GM19438 (cell line): ENCODE measurements at regions not wholly inside any gene's neighbourhood (a gene's known extent, or its start where the extent isn't known, plus 50 kb on each side); places are given as distances from the start of the nearest gene placed in this dataset.
"Not testable (repeated sequence)": the region's sequence is repeated elsewhere in the genome, so short reads cannot be mapped to it uniquely, and the experiment has no call there.

ENCODE experiments used
- ATAC-seq: cut with Tn5 transposase; IDR thresholded peaks from one replicate; pipeline ENCODE4 v1.9.1; 2021; ENCODE audit warnings: low read depth; ENCODE audit not compliant: unreplicated experiment

- not testable (repeated sequence) for ATAC-seq
Measured at GRCh38 chr1:206403612-206404307, 66.5 kb upstream of the IKBKE start.

GRCh38 chr1:206404309-206405027 is 65.8 kb upstream of the IKBKE start:
- not testable (repeated sequence) for ATAC-seq

GRCh38 chr1:206405282-206405681 is 65.0 kb upstream of the IKBKE start:
- not testable (repeated sequence) for ATAC-seq

- not testable (repeated sequence) for ATAC-seq
Measured at GRCh38 chr1:206408371-206409288, 61.6 kb upstream of the IKBKE start.

GRCh38 chr1:206411321-206411720 is 59.0 kb upstream of the IKBKE start:
- ATAC-seq: no peak

- ATAC-seq: no peak
Measured at GRCh38 chr1:206415942-206416341, 54.3 kb upstream of the IKBKE start.

GRCh38 chr1:206417774-206418614 is 52.3 kb upstream of the IKBKE start:
- no peak for ATAC-seq

- ATAC-seq: no peak
Measured at GRCh38 chr1:206419250-206419649, 51.0 kb upstream of the IKBKE start.

GRCh38 chr1:206419783-206420182 is 50.5 kb upstream of the IKBKE start:
- ATAC-seq: no peak

GRCh38 chr1:206420471-206420870 is 49.8 kb upstream of the IKBKE start:
- ATAC-seq: no peak
